NCI-H748 (cell line): ENCODE measurements at regions not wholly inside any gene's neighbourhood (a gene's known extent, or its start where the extent isn't known, plus 50 kb on each side); places are given as distances from the start of the nearest gene placed in this dataset.

Source experiments
- DNase-seq: peaks from one replicate; lab custom pipeline; 2025; ENCODE audit not compliant: unreplicated experiment; lab: John Stamatoyannopoulos, UW

GRCh38 chr4:22115262-22115661, 166.7 kb upstream of the KCNIP4 start:
- no peak for DNase-seq

DNA sequence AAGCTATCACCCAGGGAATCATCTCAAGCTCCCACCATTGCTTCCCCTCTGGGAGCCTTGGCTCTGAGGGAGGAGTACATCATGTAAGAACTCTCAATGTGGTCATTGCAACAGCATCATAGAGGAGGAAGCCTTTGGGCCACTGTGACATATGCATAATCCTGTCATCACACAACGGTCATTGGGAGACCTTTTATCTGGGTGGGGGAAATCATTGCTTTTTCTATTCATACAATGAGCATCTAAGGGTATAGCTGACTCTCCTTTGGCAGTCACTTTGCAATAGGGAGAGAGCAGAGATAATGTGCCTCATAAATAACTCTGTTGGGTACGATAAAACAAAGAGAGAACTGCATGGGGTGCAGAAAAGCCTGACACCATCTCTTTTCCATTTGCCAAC, 155.2 kb upstream of the KCNIP4 start:
- DNase-seq, result no peak

DNA sequence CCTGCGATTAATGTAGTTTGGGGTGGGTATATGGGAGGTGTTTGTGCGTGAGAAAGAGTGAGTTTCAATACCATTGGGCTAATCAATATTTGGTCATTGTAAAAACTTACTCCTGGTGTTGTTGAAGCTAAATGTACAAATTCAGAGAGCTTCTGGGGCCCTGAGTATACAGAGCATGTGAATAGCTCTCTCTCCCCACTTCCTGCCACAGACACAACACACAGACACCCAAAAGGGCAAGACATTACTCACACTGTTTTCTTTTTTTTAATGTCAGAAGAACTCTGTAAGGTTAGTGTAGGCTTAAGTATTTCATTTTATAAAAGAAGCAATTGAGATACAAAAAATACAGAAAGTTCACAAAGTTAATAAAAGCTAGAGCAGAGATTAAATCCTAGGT, 151.3 kb upstream of the KCNIP4 start:
- DNase-seq, result no peak

- no peak for DNase-seq
Observed at GRCh38 chr4:22097596-22097995, 149.0 kb upstream of the KCNIP4 start.

GRCh38 chr4:22094217-22094616, 145.6 kb upstream of the KCNIP4 start:
- no peak for DNase-seq

GRCh38 chr4:22093126-22093525, 144.6 kb upstream of the KCNIP4 start:
- DNase-seq, result no peak

- no peak for DNase-seq
Observed at GRCh38 chr4:22091906-22092305, 143.3 kb upstream of the KCNIP4 start.

- DNase-seq, result no peak
Observed at GRCh38 chr4:22091352-22091717, 142.8 kb upstream of the KCNIP4 start.

- DNase-seq, result no peak
Observed at GRCh38 chr4:22090661-22091351, 142.2 kb upstream of the KCNIP4 start.

- no peak for DNase-seq
Observed at GRCh38 chr4:22077571-22077970, 129.0 kb upstream of the KCNIP4 start.

- no peak for DNase-seq
Observed at GRCh38 chr4:22072726-22073125, 124.2 kb upstream of the KCNIP4 start.

GRCh38 chr4:22072240-22072639, 123.7 kb upstream of the KCNIP4 start:
- no peak for DNase-seq

- DNase-seq, result no peak
Observed at GRCh38 chr4:22071749-22072148, 123.2 kb upstream of the KCNIP4 start.

DNA sequence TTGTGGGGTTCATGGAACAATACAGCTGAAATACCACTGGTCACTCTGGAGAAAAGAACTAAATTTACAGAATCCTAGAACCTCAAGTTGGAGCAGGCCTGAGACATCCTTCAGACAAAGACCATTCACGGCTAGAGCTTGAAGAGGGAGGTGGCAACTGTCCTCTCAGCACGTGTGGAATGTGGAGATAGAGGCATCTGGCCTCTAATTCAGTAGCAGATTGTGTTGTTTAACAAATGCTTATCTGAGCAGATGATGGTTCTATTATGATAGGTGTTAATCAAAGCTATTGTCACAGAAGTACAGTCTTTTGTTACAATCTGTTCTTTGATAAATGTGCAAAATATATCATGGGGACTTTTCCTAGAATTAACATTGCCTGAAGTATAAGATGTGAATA, 121.7 kb upstream of the KCNIP4 start:
- DNase-seq, result no peak

GRCh38 chr4:22063613-22064012, 115.0 kb upstream of the KCNIP4 start:
- no peak for DNase-seq

DNA sequence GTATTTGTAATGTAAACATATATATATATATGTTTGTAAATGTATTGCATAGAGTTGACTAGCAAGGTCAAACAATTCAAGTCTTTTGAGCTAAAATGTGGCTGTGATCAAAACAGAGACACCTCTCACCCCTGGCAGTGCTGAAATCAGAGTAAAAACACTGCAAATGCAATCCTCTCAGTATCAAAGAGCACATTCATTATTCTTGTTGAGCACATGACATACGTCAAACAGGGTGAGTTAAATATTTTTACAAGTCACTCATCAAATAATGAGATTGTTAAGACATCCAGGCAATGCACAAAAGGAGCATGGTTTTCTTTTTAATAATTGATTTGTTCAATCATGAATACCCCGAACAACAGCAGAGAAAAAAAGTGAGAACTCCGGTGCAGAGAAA, 114.1 kb upstream of the KCNIP4 start:
- no peak for DNase-seq

DNA sequence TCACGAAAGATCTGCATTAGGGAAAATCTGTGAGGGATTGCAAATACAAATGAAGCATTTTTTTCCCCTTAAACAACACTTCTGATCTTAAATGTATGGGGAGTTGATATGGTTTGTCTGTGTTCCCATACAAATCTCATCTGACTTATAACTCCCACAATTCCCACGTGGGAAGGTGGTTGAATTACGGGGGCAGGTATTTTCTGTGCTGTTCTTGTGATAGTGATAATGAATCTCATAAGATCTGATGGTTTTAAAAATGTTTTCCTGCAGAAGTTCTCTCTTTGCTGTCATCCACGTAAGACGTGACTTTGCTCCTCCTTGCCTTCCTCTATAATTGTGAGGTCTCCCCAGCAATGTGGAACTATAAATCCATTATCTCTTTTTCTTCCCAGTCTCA, 107.4 kb upstream of the KCNIP4 start:
- no peak for DNase-seq

DNA sequence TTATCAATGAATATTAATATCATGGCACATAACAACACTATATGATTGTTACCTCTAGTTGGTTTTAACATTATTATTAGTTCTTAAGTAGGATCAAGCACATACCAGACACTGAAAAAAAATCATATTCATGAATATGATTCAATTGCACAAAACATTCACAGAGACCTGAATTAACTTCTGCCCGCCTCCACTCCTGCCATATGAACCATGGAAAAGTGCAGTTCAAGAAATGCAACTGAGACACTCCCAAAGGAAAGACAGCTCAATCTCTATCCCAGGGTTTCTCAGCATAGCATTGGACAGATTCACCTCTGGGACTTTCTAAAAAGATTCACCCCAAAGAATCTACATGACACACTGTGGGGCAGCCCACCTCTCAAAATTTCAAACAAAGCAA, 103.5 kb upstream of the KCNIP4 start:
- DNase-seq, result no peak

DNA sequence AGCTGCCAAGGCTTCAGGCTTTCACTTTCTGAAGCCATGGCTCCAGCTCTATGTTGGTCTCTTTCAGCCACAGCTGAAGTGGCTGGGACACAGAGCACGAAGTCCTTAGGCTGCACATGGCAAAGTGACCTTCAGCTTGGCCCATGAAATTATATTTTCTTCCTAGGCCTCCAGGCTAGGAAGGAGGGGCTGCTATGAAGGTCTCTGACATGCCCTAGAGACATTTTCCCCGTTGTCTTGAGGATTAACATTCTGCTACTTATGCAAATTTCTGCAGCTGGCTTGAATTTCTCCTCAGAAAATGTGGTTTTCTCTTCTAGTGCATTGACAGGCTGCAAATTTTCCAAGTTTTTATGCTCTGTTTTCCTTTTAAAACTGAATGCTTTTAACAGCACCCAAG, 99.8 kb upstream of the KCNIP4 start:
- DNase-seq, result no peak

DNA sequence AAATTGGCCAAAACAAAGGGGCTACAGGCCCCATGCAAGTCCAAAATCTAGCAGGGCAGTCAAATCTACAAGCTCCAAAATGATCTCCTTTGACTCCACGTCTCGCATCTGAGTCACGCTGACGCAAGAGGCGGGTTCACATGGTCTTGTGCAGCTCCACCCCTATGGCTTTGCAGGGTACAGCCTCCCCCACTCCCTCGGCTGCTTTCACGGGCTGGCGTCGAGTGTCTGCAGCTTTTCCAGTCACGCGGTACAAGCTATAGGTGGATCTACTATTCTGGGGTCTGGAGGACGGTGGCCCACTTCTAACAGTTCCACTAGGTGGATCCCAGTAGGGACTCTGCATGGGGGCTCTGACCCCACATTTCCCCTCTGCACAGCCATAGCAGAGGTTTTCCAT, 99.2 kb upstream of the KCNIP4 start:
- no peak for DNase-seq

DNA sequence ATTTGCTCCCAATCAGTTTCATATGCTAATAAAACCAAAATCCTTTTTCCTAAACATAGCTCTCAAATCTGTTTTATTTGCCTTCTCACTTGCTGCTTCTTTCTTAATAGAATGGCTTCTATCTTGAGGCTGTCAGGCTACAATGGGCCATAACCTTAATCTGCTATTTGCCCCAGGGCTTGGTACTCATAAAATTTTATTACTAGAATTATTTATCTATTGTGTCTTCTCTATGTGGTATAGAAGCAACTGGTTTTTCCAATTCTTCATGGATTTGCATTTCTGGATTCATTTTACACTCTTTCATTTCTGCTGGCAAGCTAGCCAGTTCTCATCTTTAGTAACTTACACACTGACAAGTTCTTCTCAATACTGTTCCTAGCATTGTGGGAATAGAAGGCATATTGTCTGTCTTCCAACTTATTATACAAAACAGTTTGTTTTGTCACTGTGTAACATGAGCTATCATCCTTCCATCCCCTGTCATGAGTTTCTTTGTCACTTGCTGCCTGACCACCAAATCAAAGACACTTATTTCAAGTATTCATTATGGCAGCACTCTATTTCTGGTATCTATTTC, 96.6 kb upstream of the KCNIP4 start:
- no peak for DNase-seq

- DNase-seq, result no peak
Observed at GRCh38 chr4:22031423-22031822, 82.9 kb upstream of the KCNIP4 start.

GRCh38 chr4:22030881-22031280, 82.3 kb upstream of the KCNIP4 start:
- no peak for DNase-seq
